ENCODE measurements at regions not wholly inside any gene's neighbourhood (a gene's known extent, or its start where the extent isn't known, plus 50 kb on each side); places are given as distances from the start of the nearest gene placed in this dataset.

GRCh38 chr9:78552802-78553201, 255.9 kb downstream of the PSAT1 start:
- no peak for DNase-seq (ENCODE audit: low read depth, low spot score)
- BruUV-seq (replicated peaks) = no TSS peak
- dilution Hi-C loops (cut with MboI; ENCODE audit: extremely low pct_ligation_motif_present, low sequenced_read_pairs) = no loop called here

More at GRCh38 chr9:78552802-78553201, 255.9 kb downstream of the PSAT1 start:
- CTCF ChIA-PET = interaction anchor here (1.3 kb wide), 1 partner anchor 56 kb away, joined by 3 read pairs; no protein-coding TSS in a partner anchor
- POLR2A ChIA-PET = no interaction called here
- H4K20me1 ChIP-seq (replicated peaks; ENCODE audit: control insufficient read depth, extremely low read depth, insufficient read depth, low read length) = no peaks in the 10 kb centered on the region
- H3K79me2 ChIP-seq (ENCODE audit: control insufficient read depth, insufficient read depth, low read length) = no peaks in the 10 kb centered on the region
- H3K27ac ChIP-seq (ENCODE audit: insufficient read depth, low read depth, low read length) = no peak overlapping the region
- no peaks in the 10 kb centered on the region for H3K4me1 ChIP-seq (ENCODE audit: control insufficient read depth, extremely low read depth, insufficient read depth, low read length)
- H3K9me3 ChIP-seq (replicated peaks; ENCODE audit: control insufficient read depth, insufficient read depth, low read length) = no peaks in the 10 kb centered on the region
- no peaks in the 10 kb centered on the region for H3K9me1 ChIP-seq (replicated peaks; ENCODE audit: control insufficient read depth, extremely low read depth, insufficient read depth, low read length)
- no peak overlapping the region for H3K9ac ChIP-seq (replicated peaks; ENCODE audit: extremely low read depth, insufficient read depth, low read length)
- no peak overlapping the region for H3K4me3 ChIP-seq (replicated peaks in 1 of 3; ENCODE audit: insufficient read depth in 1 of 3, low read depth in 1 of 3, low read length in 3 of 3)
- no peak overlapping the region for H2AFZ ChIP-seq (ENCODE audit: low read depth, low read length)
- H3K36me3 ChIP-seq (ENCODE audit: control insufficient read depth in 2 of 2, extremely low read depth in 1 of 2, insufficient read depth in 2 of 2, low read length in 2 of 2) = no peaks in the 10 kb centered on the region
- H3K4me2 ChIP-seq (ENCODE audit: insufficient read depth, low read length) = no peak overlapping the region
- intact Hi-C loops (cut with micrococcal nuclease) = no loop called here
- TF ChIP-seq MYC (IDR thresholded peaks at IDR 0.05; ENCODE audit: low read depth, low read length) = no peak
- no peak for TF ChIP-seq POLR2AphosphoS5 (IDR thresholded peaks at IDR 0.05; ENCODE audit: insufficient read depth, low read depth, low read length)
- TF ChIP-seq JUN (IDR thresholded peaks at IDR 0.05; ENCODE audit: borderline replicate concordance, insufficient read depth, insufficient read length, low read depth) = no peak
- no peak for TF ChIP-seq FOS (IDR thresholded peaks at IDR 0.05; ENCODE audit: borderline replicate concordance, insufficient read depth, low read length)
- TF ChIP-seq CTCF (IDR thresholded peaks at IDR 0.05; ENCODE audit: extremely low read depth in 1 of 2, insufficient read depth in 1 of 2, low read depth in 1 of 2, low read length in 2 of 2) = no peak
- TF ChIP-seq GATA2 (IDR thresholded peaks at IDR 0.05; ENCODE audit: insufficient read depth, insufficient read length, low read depth, low read length) = no peak
- TF ChIP-seq MAX (IDR thresholded peaks at IDR 0.05; ENCODE audit: insufficient read depth, insufficient read length) = no peak
- TF ChIP-seq POLR2A (IDR thresholded peaks at IDR 0.05; ENCODE audit: low read depth, low read length) = no peak
- TF ChIP-seq EZH2 (IDR thresholded peaks at IDR 0.05; ENCODE audit: borderline replicate concordance, low read depth, low read length, severe bottlenecking) = no peak
- FAIRE-seq = no peak
- no peaks in the 10 kb centered on the region for H3K27me3 ChIP-seq (ENCODE audit: control insufficient read depth in 2 of 2, insufficient read depth in 2 of 2, low read length in 2 of 2)
